Small intestine (tissue), 7 donors: ENCODE measurements at regions not wholly inside any gene's neighbourhood (a gene's known extent, or its start where the extent isn't known, plus 50 kb on each side); places are given as distances from the start of the nearest gene placed in this dataset.

Experiments used
- DNase-seq, 2 donors: peaks; one replicate each; pipeline versions ENCODE4 v3.0.0 to v3.0.0-alpha.2; 2013
- FAIRE-seq: peaks from 2 replicates; lab custom pipeline; 2012; peaks lifted over from hg19 to GRCh38; lab: Jason Lieb, UNC
- H3K27ac ChIP-seq, 3 donors: one replicate each; pipeline ENCODE4 v1.5.1; 2013; ENCODE audit warnings: low read length in 2 of 3, mild to moderate bottlenecking in 2 of 3, control low read depth in 1 of 3, inconsistent platforms in 1 of 3, low read depth in 1 of 3, moderate library complexity in 1 of 3
- H3K27me3 ChIP-seq, 3 donors: one replicate each; pipeline ENCODE4 v1.6.1; 2013; ENCODE audit warnings: low read length in 3 of 3, inconsistent platforms in 1 of 3; ENCODE audit not compliant: control insufficient read depth in 3 of 3, insufficient read depth in 3 of 3
- H3K36me3 ChIP-seq, 3 donors: one replicate each; pipeline ENCODE4 v1.6.1; 2013; ENCODE audit warnings: low read length in 3 of 3, inconsistent platforms in 1 of 3, low read depth in 1 of 3, mild to moderate bottlenecking in 1 of 3, moderate library complexity in 1 of 3; ENCODE audit not compliant: control insufficient read depth in 3 of 3, insufficient read depth in 2 of 3
- H3K4me1 ChIP-seq, 3 donors: one replicate each; pipeline ENCODE4 v1.6.1; 2013; ENCODE audit warnings: low read length in 2 of 3, inconsistent platforms in 1 of 3, low read depth in 1 of 3, mild to moderate bottlenecking in 1 of 3, moderate library complexity in 1 of 3; ENCODE audit not compliant: control insufficient read depth in 3 of 3, insufficient read depth in 2 of 3
- H3K4me3 ChIP-seq, 3 donors: one replicate each; pipeline ENCODE4 v1.5.1; 2013; ENCODE audit warnings: low read length in 3 of 3, control low read depth in 1 of 3, inconsistent platforms in 1 of 3, low read depth in 1 of 3, mild to moderate bottlenecking in 1 of 3, moderate library complexity in 1 of 3
- H3K9me3 ChIP-seq, 2 donors: one replicate each; pipeline ENCODE4 v1.6.1; 2013; ENCODE audit warnings: low read depth in 1 of 2, low read length in 1 of 2; ENCODE audit not compliant: control insufficient read depth in 2 of 2, insufficient read depth in 1 of 2
- WGBS, 3 donors: extraction: QIAGEN DNeasy Blood & Tissue Kit; methylation state at CpG; one replicate each; pipeline ENCODE4 v1.1.7; 2013; 5-methylcytosine and 5-hydroxymethylcytosine counted together
- donor health status: healthy with polysubstance abuse.
- donor health status: control.
- donor health status: control.
- donor health status: Bipolar disorder and iron deficiency.
- donor health status: healthy.

DNA sequence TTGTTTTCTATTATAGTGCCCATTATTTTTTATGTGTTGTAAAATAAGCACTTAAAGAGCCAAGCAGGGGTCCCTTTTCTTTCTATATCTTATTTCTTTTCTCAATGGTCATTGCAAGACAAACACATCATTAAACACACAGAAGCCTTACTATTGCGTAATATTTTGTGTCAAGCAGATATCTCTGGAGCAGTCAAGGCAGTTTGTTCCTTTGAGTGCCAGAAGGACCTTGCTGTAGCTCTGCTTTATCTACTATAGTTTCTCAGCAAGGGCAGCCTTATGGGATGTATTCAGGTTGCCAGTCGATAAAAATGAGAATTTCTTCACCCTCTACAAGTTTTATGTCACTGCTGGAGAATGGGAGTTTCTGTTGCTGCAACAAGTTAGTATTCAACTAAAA lies 319.3 kb downstream of the TDRD3 start:
- no peak overlapping the region for H3K27ac ChIP-seq
- no peaks in the 10 kb centered on the region for H3K27me3 ChIP-seq
- FAIRE-seq: no peak
- DNase-seq: no peak
- WGBS, 3 donors: 61 to 86% (median 67%) methylated on average over 2 of the region's 2 CpGs
- no peaks in the 10 kb centered on the region for H3K9me3 ChIP-seq
- no peaks in the 10 kb centered on the region for H3K36me3 ChIP-seq
- H3K4me3 ChIP-seq: no peak overlapping the region
- no peaks in the 10 kb centered on the region for H3K4me1 ChIP-seq

DNA sequence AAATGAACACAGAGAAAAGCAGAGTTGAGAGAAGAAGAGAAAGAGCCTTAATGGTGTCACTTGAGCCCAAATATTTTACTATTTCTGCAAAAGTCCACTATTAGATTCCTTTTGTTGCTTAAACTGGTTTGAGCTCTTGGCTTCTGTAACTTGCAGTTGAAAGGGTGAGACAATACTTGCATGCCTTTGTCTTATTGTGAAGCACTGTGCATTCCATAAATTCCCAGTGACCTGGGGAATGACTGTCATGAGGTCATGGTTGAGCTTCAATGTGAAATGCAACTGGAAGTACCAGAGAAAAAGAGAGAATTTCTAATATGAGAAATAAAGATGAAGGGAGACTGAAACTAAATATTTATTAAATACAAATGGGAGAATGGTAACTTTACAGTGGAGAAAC lies 310.9 kb downstream of the TDRD3 start:
- no peak for DNase-seq
- no peak overlapping the region for H3K4me3 ChIP-seq
- H3K4me1 ChIP-seq: no peaks in the 10 kb centered on the region
- H3K36me3 ChIP-seq: no peaks in the 10 kb centered on the region
- no peaks in the 10 kb centered on the region for H3K27me3 ChIP-seq
- H3K9me3 ChIP-seq: no peaks in the 10 kb centered on the region
- no peak for FAIRE-seq
- no peak overlapping the region for H3K27ac ChIP-seq

DNA sequence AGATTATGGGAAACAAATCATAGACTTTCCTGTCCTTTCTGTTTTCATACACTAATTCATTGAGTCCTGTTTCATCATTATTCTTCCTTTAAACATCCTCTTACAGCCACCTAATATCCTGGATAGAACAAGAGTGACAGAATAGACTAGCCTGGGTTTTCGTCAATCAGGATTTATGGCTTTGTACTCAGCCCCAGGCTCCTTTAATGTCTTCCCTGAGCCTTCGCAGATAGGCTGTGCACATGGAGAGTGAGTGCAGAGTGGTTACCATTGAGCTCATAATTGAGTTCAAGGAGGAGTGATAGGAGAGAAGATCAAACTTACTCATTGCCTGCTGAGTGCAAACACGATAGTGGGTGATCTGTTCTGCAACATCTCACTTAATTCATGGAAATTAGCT lies 304.9 kb downstream of the TDRD3 start:
- no peak overlapping the region for H3K4me3 ChIP-seq
- no peak for DNase-seq
- H3K27ac ChIP-seq: no peak overlapping the region
- H3K4me1 ChIP-seq: no peaks in the 10 kb centered on the region
- WGBS, 3 donors: 75 to 80% (median 78%) methylated on average over 3 of the region's 3 CpGs
- H3K27me3 ChIP-seq: no peaks in the 10 kb centered on the region
- no peak for FAIRE-seq
- H3K36me3 ChIP-seq: no peaks in the 10 kb centered on the region
- H3K9me3 ChIP-seq: no peaks in the 10 kb centered on the region

DNA sequence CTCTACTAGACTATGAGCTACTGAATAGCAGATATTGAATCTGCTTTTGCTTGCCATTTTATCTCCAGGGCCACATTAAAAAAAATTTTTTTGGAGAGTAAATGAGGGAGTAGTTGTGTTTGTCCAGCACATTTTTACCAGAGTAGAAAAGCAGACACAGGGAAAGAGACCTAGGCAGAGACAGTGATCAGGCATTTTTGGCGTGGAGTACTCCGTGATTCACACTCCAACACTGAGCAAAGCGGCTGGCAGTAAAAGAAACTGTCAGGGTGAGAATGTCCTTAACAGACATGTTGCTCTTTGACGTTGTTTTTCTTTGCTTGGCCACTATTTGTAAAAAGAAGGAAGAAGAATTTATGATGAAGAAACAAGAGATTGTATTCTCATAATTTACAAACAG lies 304.0 kb downstream of the TDRD3 start:
- 80 to 90% (median 83%) methylated on average over 4 of the region's 4 CpGs for WGBS, 3 donors
- Histone ChIP-seq H3K27me3 (no peaks in the 10 kb centered on the region), H3K27ac (no peak overlapping the region), H3K4me1 (no peaks in the 10 kb centered on the region), H3K9me3 (no peaks in the 10 kb centered on the region), H3K36me3 (no peaks in the 10 kb centered on the region), H3K4me3 (no peak overlapping the region)
- FAIRE-seq: no peak
- DNase-seq: no peak

DNA sequence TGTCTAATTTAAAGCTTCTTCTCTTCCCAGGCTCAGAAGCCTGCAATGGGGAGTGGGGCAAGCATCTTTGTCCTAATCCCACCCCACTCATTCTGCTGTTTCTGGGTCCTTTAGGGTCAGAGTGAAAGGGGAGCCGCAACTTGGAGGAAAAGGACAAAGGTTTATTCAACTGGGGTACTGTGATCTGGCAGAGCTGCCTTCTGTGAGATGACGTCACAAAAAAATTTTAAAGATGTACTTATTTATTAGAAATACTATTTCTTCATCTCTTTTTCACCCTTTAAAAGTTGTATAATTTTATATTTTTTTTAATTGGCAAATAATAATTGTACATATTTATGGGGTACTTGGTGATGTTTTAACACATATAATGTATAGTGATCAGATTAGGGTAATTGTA lies 302.6 kb downstream of the TDRD3 start:
- Histone ChIP-seq H3K4me1 (no peaks in the 10 kb centered on the region), H3K36me3 (no peaks in the 10 kb centered on the region), H3K9me3 (no peaks in the 10 kb centered on the region), H3K27ac (no peak overlapping the region), H3K4me3 (no peak overlapping the region), H3K27me3 (no peaks in the 10 kb centered on the region)
- FAIRE-seq (no peak), DNase-seq (no peak)
- 79 to 88% (median 85%) methylated on average over 2 of the region's 2 CpGs for WGBS, 3 donors

DNA sequence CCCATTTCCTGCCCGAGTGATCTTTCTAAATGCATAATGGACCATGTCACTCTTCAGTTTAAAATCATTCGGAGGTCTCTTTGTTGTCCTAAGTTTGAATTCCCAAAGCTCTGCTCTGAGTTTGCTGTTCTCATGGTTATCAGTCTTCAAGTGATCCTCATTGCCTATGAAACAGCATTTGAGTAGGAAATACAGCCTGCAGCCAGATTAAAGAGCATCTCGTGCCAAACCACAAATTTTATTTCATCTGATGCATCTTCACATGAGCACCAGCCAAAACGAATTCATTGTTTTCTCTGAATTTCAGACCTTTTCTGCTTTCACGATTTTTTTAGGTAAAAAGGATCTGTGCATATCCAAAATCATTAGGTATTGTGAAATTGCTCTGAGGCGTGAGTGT lies 299.6 kb downstream of the TDRD3 start:
- no peak for FAIRE-seq

DNA sequence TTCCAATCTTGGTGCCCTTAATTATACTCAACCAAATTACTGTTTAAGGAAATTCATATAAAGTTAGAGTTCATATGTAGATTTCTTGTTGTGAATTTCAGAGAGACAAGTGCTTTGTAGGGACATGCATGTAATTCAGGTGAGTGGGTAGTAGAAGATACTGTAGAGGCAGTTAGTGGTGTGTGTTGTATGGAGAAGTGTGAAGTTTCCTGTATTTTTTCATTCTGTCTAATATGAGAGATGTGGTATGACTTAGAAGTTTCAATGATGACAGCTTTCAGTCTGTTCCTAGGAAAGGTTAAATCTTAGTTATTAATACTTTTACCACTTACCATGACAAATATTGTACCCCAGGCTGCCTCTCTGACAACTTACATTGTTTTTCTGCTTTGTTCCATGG lies 294.2 kb downstream of the TDRD3 start:
- DNase-seq (no peak), FAIRE-seq (no peak)
- Histone ChIP-seq H3K4me3 (no peak overlapping the region), H3K36me3 (no peaks in the 10 kb centered on the region), H3K4me1 (no peaks in the 10 kb centered on the region), H3K27me3 (no peaks in the 10 kb centered on the region), H3K27ac (no peak overlapping the region), H3K9me3 (no peaks in the 10 kb centered on the region)

More for the DNA sequence above, 299.6 kb downstream of the TDRD3 start:
- 45 to 53% (median 52%) methylated on average over 6 of the region's 6 CpGs for WGBS, 3 donors
- no peak overlapping the region for H3K27ac ChIP-seq
- H3K4me3 ChIP-seq: no peak overlapping the region
- H3K9me3 ChIP-seq: no peaks in the 10 kb centered on the region
- H3K4me1 ChIP-seq: no peaks in the 10 kb centered on the region
- H3K27me3 ChIP-seq: no peaks in the 10 kb centered on the region
- no peaks in the 10 kb centered on the region for H3K36me3 ChIP-seq
- no peak for DNase-seq

DNA sequence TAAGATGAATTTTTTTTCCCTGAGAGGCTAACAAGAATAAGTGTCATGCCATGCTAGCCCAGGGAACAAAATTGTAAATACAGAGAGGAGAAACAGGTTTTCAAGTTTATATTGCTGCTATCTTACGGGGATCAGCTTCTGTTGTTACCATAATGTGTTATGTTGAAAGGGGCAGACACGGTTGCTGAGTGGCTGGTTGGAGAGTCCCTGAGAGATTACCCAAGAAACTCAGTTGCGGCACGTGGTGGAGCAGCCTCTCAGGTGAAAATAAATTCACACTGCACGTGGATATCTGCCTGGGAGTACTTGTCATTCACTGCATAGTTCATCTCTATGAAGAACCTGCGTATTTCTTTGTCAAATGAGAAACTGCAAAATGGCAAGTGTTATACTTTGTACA lies 293.6 kb downstream of the TDRD3 start:
- Histone ChIP-seq H3K27ac (no peak overlapping the region), H3K4me3 (no peak overlapping the region), H3K4me1 (no peaks in the 10 kb centered on the region), H3K36me3 (no peaks in the 10 kb centered on the region), H3K27me3 (no peaks in the 10 kb centered on the region), H3K9me3 (no peaks in the 10 kb centered on the region)
- DNase-seq: no peak
- FAIRE-seq: no peak
- 52 to 67% (median 58%) methylated on average over 6 of the region's 6 CpGs for WGBS, 3 donors

DNA sequence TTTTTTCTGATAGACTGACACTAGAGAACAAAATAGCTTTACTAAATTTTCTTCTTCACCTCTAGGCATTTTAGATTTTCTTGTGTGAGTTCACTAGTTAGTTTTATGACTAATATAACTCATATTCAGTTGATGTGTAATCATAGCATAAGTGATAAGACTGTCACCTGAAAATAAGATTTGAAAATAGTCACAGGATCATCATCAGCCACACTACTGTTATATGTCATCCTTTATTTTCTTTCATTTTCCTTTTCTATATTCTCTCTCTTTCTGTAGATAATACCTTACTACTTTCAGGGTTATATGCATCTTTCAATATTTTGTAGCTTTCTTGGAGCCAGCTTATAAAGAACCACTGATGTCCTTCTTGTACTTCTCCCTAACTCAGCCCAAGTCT lies 292.6 kb downstream of the TDRD3 start:
- no peak overlapping the region for H3K27ac ChIP-seq
- no peaks in the 10 kb centered on the region for H3K9me3 ChIP-seq
- H3K27me3 ChIP-seq: no peaks in the 10 kb centered on the region
- DNase-seq (no peak), FAIRE-seq (no peak)
- no peaks in the 10 kb centered on the region for H3K36me3 ChIP-seq
- H3K4me1 ChIP-seq: no peaks in the 10 kb centered on the region
- H3K4me3 ChIP-seq: no peak overlapping the region
